Coronary artery (tissue), 2 donors: ENCODE measurements at regions not wholly inside any gene's neighbourhood (a gene's known extent, or its start where the extent isn't known, plus 50 kb on each side); places are given as distances from the start of the nearest gene placed in this dataset.
A peak's percentile ranks its signal among the peaks of the same experiment; 100 is the strongest.
"Not testable (repeated sequence)": the region's sequence is repeated elsewhere in the genome, so short reads cannot be mapped to it uniquely, and the experiment has no call there.

Experiments
- DNase-seq: peaks from one replicate; pipeline ENCODE4 v3.0.0-alpha.2; 2017; ENCODE audit warnings: low spot score
- H3K27ac ChIP-seq, 2 donors: fragments of 200-600 bp; sonication (generic); one replicate each; pipeline ENCODE4 v1.5.1; 2016 to 2019
- H3K4me3 ChIP-seq: fragments of 200-600 bp; sonication (generic); 2 replicates; pipeline ENCODE4 v1.5.1; 2016; ENCODE audit warnings: mild to moderate bottlenecking, moderate library complexity
- CTCF ChIP-seq: fragments of 200-600 bp; sonication (generic); IDR thresholded peaks from one replicate; pipeline ENCODE4 v1.5.1; 2019; ENCODE audit warnings: antibody characterized with exemption

GRCh38 chr5:54404568-54404967 is 50.9 kb upstream of the HSPB3 start:
- no peak for TF ChIP-seq CTCF
- DNase-seq = no peak
- H3K27ac ChIP-seq = peak overlapping the region in 1 of 2 donors; percentile 47
- H3K4me3 ChIP-seq = no peak overlapping the region

GRCh38 chr5:54403885-54404416 is 51.5 kb upstream of the HSPB3 start:
- Histone ChIP-seq H3K27ac (peak overlapping the region in 1 of 2 donors; percentile 47), H3K4me3 (no peak overlapping the region)
- no peak for TF ChIP-seq CTCF
- no peak for DNase-seq

GRCh38 chr5:54403121-54403520 is 52.4 kb upstream of the HSPB3 start:
- Histone ChIP-seq H3K4me3 (no peak overlapping the region), H3K27ac (no peak overlapping the region)
- no peak for DNase-seq
- TF ChIP-seq CTCF = no peak

GRCh38 chr5:54401515-54401914 is 54.0 kb upstream of the HSPB3 start:
- H3K4me3 ChIP-seq = no peak overlapping the region
- no peak for TF ChIP-seq CTCF
- DNase-seq = no peak
- no peak overlapping the region for H3K27ac ChIP-seq

GRCh38 chr5:54398191-54398590 is 57.3 kb upstream of the HSPB3 start:
- TF ChIP-seq CTCF = no peak
- no peak overlapping the region for H3K4me3 ChIP-seq
- no peak overlapping the region for H3K27ac ChIP-seq
- no peak for DNase-seq

GRCh38 chr5:54397420-54397819 is 58.1 kb upstream of the HSPB3 start:
- TF ChIP-seq CTCF = no peak
- no peak overlapping the region for H3K4me3 ChIP-seq
- no peak for DNase-seq
- H3K27ac ChIP-seq = no peak overlapping the region

- H3K27ac ChIP-seq, H3K4me3 ChIP-seq, DNase-seq: not testable (repeated sequence)
Observed at GRCh38 chr5:54393007-54393406, 62.5 kb upstream of the HSPB3 start.

- Histone ChIP-seq H3K27ac (no peak overlapping the region), H3K4me3 (no peak overlapping the region)
- no peak for TF ChIP-seq CTCF
- no peak for DNase-seq
Observed at GRCh38 chr5:54390539-54391031, 64.9 kb upstream of the HSPB3 start.
